WI38 (cell line): ENCODE measurements at regions not wholly inside any gene's neighbourhood (a gene's known extent, or its start where the extent isn't known, plus 50 kb on each side); places are given as distances from the start of the nearest gene placed in this dataset.

ENCODE experiments used
- H3K4me3 ChIP-seq: 2 replicates; pipeline ENCODE4 v1.5.1; 2011; ENCODE audit warnings: low read depth, mild to moderate bottlenecking, control low read depth, low read length
- TF ChIP-seq, protein P1 (sequence below): IDR thresholded peaks from 2 replicates; pipeline ENCODE4 v1.5.1; 2012; ENCODE audit warnings: low read depth, mild to moderate bottlenecking, control low read depth, low read length

DNA sequence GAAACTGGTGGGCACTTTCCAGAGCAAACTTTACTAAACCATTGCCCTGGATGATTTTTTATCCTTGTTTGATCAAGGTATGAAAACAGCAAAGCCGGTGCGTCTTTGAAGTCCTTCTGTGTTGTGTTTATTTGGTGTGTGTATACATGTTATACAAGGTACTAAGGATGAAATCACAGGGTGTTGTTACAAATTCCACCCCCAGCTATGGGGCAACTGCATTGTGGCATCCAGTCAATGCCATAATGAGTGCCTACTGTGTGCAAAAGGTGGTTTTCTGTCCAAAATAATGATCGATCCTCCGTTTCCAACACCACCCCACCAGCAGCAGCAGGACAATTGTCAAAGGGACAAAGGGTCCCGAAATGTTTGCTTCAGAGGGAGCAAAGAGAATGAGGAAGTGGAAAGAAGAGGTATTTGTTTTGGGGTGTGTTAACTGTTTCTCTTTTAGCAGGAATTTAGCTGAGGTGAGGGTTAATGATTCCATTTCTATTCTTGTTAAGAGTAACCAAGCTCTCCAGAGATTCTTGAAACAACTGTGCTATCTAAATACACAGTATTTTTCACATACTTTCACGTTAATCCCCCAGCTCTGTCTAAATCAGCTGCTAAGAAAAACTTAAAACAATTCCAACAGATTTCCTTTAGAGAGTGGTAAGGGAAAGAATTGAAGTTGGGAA is 568.7 kb upstream of the KLF4 start:
- TF ChIP-seq, protein P1, sequence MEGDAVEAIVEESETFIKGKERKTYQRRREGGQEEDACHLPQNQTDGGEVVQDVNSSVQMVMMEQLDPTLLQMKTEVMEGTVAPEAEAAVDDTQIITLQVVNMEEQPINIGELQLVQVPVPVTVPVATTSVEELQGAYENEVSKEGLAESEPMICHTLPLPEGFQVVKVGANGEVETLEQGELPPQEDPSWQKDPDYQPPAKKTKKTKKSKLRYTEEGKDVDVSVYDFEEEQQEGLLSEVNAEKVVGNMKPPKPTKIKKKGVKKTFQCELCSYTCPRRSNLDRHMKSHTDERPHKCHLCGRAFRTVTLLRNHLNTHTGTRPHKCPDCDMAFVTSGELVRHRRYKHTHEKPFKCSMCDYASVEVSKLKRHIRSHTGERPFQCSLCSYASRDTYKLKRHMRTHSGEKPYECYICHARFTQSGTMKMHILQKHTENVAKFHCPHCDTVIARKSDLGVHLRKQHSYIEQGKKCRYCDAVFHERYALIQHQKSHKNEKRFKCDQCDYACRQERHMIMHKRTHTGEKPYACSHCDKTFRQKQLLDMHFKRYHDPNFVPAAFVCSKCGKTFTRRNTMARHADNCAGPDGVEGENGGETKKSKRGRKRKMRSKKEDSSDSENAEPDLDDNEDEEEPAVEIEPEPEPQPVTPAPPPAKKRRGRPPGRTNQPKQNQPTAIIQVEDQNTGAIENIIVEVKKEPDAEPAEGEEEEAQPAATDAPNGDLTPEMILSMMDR = no peak
- H3K4me3 ChIP-seq = no peak overlapping the region

DNA sequence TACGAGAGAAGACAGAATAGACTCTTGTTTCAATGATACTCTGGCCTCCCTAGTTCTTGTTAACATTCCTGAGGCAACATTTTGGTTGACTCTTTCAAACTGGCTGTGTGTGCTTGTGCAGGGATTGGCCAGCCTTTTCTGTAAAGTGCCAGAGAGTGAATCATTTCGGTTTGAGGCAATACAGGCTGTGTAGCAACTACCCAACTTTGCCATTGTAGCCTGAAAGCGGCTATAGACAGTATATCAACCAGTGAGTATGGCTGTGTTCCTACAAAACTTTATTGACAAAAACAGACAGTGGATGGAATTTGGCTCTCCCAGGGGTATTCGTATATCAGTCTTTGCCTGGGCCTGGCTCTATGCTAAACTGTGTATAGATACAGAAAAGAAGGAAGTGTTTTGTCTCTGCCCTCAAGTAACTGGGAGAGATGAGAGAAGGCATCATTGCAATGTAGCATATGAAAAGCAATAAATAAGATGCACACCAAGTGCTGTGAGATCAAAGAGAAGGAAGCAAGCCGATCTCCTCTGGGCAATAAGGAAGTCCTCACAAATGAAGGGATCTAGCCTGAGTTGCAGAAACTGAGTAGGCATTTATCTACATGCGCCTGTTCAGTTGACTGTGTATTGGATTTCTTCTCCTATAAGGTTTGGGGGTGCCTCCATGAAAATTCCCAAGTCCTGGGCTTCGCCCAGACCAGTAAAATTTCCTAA is 568.0 kb upstream of the KLF4 start:
- TF ChIP-seq, protein P1 = no peak
- no peak overlapping the region for H3K4me3 ChIP-seq

DNA sequence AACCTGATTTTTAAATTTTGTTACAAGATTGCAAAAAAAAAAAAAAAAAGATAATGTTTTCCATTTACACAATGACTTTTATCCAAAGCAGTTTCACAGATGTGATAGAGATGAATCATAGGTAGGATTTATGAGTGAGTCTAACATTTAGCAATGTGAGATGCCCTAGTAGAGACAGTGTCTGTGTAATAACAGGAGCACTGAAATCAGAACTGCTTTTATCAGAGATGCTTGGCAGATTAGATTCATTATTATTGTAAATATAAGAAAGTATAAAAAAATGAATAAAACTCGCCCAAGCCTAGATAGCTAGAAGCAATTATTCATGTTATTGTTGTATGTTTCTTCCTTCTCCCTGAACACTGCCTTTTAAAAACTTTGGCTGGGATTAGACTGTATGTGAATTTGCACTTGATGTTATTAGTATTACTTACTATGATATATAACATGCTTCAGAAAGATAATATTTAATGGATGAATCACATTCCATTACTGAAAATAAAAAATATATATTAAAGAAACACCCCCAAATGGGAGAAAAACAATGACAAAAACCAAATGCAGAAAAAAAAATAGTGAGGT is 567.3 kb upstream of the KLF4 start:
- peak overlapping the region; percentile 29; the same call in 1 of the 2 replicates for H3K4me3 ChIP-seq
- TF ChIP-seq, protein P1 = no peak

DNA sequence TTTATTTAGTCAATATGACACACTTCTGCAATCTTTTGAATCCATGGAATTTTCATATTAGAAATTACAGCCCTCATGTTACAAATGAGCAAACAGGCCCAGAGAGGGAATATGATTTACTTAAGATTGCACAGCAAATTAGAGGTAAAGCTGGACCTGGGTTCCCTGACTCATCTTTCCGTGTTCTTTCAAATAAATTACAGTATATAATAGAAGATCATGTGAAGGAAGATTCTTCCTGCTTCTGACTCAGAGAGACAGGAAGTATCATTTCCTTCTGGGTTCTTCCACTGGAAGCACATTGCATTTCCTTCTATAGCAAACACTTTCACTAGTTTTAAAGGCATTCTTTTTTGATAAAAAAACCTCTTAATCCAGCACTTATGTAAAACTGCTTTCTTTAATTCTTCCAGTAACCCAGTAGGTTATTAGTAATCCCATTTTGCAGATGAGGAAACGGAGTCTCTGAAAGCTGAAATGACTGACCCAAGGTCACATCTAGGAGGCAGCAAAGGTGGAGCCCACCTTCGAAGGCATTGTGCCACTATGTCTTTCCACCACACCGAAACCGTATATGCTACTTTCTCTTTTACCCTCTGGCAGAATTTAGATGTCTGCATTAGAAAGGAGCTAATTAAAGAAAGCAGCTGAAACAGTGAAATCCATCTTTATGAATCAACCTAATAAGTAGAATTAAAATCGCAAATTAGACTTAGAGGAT is 566.7 kb upstream of the KLF4 start:
- TF ChIP-seq, protein P1 = no peak
- peak overlapping the region; percentile 29 for H3K4me3 ChIP-seq

DNA sequence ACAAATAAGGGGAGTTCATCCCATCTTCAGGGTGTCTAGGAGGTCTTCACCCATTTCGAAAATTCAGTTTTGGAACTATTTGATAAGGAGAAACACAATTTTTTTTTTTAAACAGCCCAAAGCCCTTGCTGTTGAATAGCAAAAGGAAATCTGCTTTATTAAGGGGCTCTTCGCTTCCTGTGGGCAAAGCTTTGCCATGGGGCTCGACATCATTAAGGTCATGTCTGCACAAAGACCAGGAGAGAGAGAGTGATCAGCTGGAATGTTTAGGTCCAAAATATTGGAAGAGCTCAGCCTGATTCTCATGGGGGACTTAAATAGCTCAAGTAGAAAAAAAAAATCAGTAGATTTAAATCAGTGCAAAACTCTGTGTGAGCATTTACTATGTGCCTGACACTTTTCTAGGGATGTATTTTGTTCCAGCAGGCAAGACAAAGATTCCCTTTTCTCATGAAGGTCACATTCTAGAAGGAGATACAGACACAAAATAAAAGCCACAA is 564.6 kb upstream of the KLF4 start:
- TF ChIP-seq, protein P1 = no peak
- H3K4me3 ChIP-seq = no peak overlapping the region

DNA sequence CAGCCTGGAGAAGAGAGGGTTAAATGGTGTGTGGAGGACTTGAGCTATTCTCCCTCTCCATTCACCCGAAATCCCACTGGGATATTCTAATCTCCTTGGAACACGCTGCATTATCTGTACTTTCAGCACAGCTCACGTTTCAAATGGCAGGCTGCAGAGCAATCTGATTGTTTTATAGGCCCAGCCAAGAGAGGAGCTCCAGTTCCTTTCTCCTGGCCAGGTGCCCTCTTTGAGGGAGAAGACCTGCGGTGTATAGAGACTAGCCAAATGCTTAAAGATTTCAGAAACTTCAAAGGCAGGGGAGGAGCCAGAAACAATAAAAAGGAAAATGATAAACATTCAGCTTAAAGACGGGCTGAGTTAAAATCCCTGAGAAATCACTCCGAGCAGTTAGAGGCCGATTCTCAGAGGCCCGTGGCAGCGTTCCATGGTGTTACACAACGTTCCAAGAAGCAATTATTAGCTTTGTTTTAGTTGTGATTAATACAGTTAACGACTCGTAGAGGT is 564.0 kb upstream of the KLF4 start:
- H3K4me3 ChIP-seq = no peak overlapping the region
- TF ChIP-seq, protein P1 = no peak
